ENCODE measurements at regions not wholly inside any gene's neighbourhood (a gene's known extent, or its start where the extent isn't known, plus 50 kb on each side); places are given as distances from the start of the nearest gene placed in this dataset.

DNA sequence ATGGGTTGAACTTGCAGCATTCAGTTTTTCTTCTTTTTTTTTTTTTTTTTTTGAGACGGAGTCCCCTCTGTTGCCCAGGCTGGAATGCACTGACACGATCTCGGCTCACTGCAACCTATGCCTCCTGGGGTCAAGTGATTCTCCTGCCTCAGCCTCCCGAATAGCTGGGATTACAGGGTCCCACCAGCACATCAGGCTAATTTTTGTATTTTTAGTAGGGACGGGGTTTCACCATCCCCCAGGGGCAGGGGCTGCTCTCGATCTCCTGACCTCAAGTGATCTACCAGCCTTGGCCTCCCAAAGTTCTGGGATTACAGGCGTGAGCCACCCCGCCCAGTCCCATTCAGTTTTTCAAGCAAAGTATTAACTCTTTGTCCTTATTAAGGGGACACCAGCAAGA, 117.6 kb upstream of the PRSS16 start:
- TF ChIP-seq POLR2A (IDR thresholded peaks at IDR 0.05; ENCODE audit: low read depth, low read length) (no peak), POLR2AphosphoS5 (IDR thresholded peaks at IDR 0.05; ENCODE audit: low read depth, low read length) (no peak), POU2F2 (IDR thresholded peaks at IDR 0.05; ENCODE audit: low read depth, low read length) (no peak), SPI1 (IDR thresholded peaks at IDR 0.05; ENCODE audit: low read depth, low read length) (no peak), TAF1 (IDR thresholded peaks at IDR 0.05; ENCODE audit: low read depth, low read length) (no peak)

Measured in GM12891 (cell line).